K562 (cell line): ENCODE measurements at regions not wholly inside any gene's neighbourhood (a gene's known extent, or its start where the extent isn't known, plus 50 kb on each side); places are given as distances from the start of the nearest gene placed in this dataset.
"Not testable (repeated sequence)": the region's sequence is repeated elsewhere in the genome, so short reads cannot be mapped to it uniquely, and the experiment has no call there.

Experiments
- BCL6 ChIP-seq: fragments of 250-450 bp; sonication (Bioruptor Pico); IDR thresholded peaks from 2 replicates; pipeline ENCODE4 v1.4.0; 2020
- CTCF ChIP-seq, 3 experiments: IDR thresholded peaks in 2 of 3; conservative IDR thresholded peaks in 1 of 3; 2 replicates each; pipeline ENCODE4 v1.5.1; 2011 to 2012; ENCODE audit warnings: low read length in 3 of 3, mild to moderate bottlenecking in 3 of 3, control low read depth in 2 of 3, improper control_type of control experiment in 1 of 3, inconsistent platforms in 1 of 3, low read depth in 1 of 3, mixed read lengths in 1 of 3, moderate library complexity in 1 of 3; ENCODE audit not compliant: insufficient read depth in 2 of 3
- FOXP4 ChIP-seq: sonication (generic); formaldehyde crosslinking; IDR thresholded peaks from 2 replicates; pipeline ENCODE4 v1.8.0; 2022; ENCODE audit warnings: mild to moderate bottlenecking, missing genetic modification reagents, borderline replicate concordance
- PREB ChIP-seq: sonication (generic); formaldehyde crosslinking; IDR thresholded peaks from 2 replicates; pipeline ENCODE4 v1.8.1; 2023; ENCODE audit warnings: mild to moderate bottlenecking, missing genetic modification reagents
- SMC3 ChIP-seq: conservative IDR thresholded peaks from 2 replicates; pipeline ENCODE4 v1.6.1; 2011; ENCODE audit warnings: low read depth, low read length, improper control_type of control experiment; ENCODE audit not compliant: insufficient read depth
- ZBTB26 ChIP-seq: fragments of 450-650 bp; formaldehyde crosslinking; IDR thresholded peaks from 2 replicates; pipeline ENCODE4 v1.4.0; 2022; ENCODE audit warnings: missing genetic modification characterization
- ZMIZ1 ChIP-seq, 2 experiments: fragments of 150-350 bp in 1 of 2; IDR thresholded peaks; 2 replicates each; pipeline ENCODE4 v1.6.1; 2012 to 2016; ENCODE audit warnings: low read depth in 2 of 2, low read length in 2 of 2, mild to moderate bottlenecking in 1 of 2, moderate library complexity in 1 of 2
- ZNF408 ChIP-seq: fragments of 250-450 bp; sonication (Bioruptor Pico); IDR thresholded peaks from 2 replicates; pipeline ENCODE4 v1.4.0; 2020; ENCODE audit warnings: low read depth, mild to moderate bottlenecking, moderate library complexity
- ZSCAN32 ChIP-seq: fragments of 450-650 bp; formaldehyde crosslinking; IDR thresholded peaks from 2 replicates; pipeline ENCODE4 v1.4.0; 2020; ENCODE audit warnings: mild to moderate bottlenecking, moderate library complexity

- TF ChIP-seq SMC3; ZNF408 (CRISPR knock-in tag); ZBTB26 (CRISPR knock-in tag); ZSCAN32 (CRISPR knock-in tag); BCL6; ZMIZ1 (IDR thresholded peaks at IDR 0.05; ENCODE audit: low read depth in 2 of 2, low read length in 2 of 2); CTCF (IDR thresholded peaks at IDR 0.05 in 2 of 3, conservative IDR thresholded peaks at IDR 0.05 in 1 of 3; ENCODE audit: insufficient read depth in 2 of 3, low read depth in 1 of 3, low read length in 3 of 3); PREB (CRISPR knock-in tag); FOXP4: not testable (repeated sequence)
Observed at GRCh38 chr2:87538268-87538667, 209.6 kb upstream of the PLGLB2 start.
